ENCODE measurements at regions not wholly inside any gene's neighbourhood (a gene's known extent, or its start where the extent isn't known, plus 50 kb on each side); places are given as distances from the start of the nearest gene placed in this dataset.

DNA sequence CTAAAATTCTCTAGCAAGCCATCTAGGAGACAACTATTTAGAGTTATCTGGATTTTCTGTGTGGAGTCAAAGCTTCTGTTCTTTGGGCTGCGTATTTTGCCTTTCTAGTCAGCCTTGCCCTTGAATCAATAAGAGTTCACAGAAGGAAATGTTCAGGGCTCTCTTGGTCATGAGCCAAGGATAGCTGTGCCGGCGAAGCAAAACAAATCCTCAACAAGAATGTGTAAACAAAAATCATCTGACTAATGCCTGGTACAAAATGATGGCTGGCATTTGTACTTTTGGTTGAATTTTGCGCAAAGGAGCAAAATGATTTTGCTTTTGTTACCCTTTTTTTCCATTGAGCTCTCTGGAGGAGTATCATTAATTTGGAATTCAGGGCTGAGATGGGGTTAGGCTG lies 171.1 kb downstream of the DACT1 start (continued):
- TF ChIP-seq, protein P1, sequence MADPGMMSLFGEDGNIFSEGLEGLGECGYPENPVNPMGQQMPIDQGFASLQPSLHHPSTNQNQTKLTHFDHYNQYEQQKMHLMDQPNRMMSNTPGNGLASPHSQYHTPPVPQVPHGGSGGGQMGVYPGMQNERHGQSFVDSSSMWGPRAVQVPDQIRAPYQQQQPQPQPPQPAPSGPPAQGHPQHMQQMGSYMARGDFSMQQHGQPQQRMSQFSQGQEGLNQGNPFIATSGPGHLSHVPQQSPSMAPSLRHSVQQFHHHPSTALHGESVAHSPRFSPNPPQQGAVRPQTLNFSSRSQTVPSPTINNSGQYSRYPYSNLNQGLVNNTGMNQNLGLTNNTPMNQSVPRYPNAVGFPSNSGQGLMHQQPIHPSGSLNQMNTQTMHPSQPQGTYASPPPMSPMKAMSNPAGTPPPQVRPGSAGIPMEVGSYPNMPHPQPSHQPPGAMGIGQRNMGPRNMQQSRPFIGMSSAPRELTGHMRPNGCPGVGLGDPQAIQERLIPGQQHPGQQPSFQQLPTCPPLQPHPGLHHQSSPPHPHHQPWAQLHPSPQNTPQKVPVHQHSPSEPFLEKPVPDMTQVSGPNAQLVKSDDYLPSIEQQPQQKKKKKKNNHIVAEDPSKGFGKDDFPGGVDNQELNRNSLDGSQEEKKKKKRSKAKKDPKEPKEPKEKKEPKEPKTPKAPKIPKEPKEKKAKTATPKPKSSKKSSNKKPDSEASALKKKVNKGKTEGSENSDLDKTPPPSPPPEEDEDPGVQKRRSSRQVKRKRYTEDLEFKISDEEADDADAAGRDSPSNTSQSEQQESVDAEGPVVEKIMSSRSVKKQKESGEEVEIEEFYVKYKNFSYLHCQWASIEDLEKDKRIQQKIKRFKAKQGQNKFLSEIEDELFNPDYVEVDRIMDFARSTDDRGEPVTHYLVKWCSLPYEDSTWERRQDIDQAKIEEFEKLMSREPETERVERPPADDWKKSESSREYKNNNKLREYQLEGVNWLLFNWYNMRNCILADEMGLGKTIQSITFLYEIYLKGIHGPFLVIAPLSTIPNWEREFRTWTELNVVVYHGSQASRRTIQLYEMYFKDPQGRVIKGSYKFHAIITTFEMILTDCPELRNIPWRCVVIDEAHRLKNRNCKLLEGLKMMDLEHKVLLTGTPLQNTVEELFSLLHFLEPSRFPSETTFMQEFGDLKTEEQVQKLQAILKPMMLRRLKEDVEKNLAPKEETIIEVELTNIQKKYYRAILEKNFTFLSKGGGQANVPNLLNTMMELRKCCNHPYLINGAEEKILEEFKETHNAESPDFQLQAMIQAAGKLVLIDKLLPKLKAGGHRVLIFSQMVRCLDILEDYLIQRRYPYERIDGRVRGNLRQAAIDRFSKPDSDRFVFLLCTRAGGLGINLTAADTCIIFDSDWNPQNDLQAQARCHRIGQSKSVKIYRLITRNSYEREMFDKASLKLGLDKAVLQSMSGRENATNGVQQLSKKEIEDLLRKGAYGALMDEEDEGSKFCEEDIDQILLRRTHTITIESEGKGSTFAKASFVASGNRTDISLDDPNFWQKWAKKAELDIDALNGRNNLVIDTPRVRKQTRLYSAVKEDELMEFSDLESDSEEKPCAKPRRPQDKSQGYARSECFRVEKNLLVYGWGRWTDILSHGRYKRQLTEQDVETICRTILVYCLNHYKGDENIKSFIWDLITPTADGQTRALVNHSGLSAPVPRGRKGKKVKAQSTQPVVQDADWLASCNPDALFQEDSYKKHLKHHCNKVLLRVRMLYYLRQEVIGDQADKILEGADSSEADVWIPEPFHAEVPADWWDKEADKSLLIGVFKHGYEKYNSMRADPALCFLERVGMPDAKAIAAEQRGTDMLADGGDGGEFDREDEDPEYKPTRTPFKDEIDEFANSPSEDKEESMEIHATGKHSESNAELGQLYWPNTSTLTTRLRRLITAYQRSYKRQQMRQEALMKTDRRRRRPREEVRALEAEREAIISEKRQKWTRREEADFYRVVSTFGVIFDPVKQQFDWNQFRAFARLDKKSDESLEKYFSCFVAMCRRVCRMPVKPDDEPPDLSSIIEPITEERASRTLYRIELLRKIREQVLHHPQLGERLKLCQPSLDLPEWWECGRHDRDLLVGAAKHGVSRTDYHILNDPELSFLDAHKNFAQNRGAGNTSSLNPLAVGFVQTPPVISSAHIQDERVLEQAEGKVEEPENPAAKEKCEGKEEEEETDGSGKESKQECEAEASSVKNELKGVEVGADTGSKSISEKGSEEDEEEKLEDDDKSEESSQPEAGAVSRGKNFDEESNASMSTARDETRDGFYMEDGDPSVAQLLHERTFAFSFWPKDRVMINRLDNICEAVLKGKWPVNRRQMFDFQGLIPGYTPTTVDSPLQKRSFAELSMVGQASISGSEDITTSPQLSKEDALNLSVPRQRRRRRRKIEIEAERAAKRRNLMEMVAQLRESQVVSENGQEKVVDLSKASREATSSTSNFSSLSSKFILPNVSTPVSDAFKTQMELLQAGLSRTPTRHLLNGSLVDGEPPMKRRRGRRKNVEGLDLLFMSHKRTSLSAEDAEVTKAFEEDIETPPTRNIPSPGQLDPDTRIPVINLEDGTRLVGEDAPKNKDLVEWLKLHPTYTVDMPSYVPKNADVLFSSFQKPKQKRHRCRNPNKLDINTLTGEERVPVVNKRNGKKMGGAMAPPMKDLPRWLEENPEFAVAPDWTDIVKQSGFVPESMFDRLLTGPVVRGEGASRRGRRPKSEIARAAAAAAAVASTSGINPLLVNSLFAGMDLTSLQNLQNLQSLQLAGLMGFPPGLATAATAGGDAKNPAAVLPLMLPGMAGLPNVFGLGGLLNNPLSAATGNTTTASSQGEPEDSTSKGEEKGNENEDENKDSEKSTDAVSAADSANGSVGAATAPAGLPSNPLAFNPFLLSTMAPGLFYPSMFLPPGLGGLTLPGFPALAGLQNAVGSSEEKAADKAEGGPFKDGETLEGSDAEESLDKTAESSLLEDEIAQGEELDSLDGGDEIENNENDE (IDR thresholded peaks at IDR 0.05; ENCODE audit: insufficient replicate concordance, low read length): no peak
- no peak for TF ChIP-seq JUN (IDR thresholded peaks at IDR 0.05; ENCODE audit: low read depth, low read length)
- TF ChIP-seq PHF8 (conservative IDR thresholded peaks at IDR 0.05; ENCODE audit: low read depth, low read length): no peak
- no peak for TF ChIP-seq CREB1 (IDR thresholded peaks at IDR 0.05)
- TF ChIP-seq SAP30 (IDR thresholded peaks at IDR 0.05; ENCODE audit: insufficient read depth, insufficient replicate concordance, low read length): no peak
- no peak for TF ChIP-seq GTF2F1 (IDR thresholded peaks at IDR 0.05; ENCODE audit: borderline replicate concordance, low read depth, low read length)
